ENCODE measurements at regions not wholly inside any gene's neighbourhood (a gene's known extent, or its start where the extent isn't known, plus 50 kb on each side); places are given as distances from the start of the nearest gene placed in this dataset.

- in situ Hi-C loops (cut with MboI; ENCODE audit: low sequenced_read_pairs, unreplicated experiment), result loop anchor here (10.0 to 25.0 kb wide), 3 partner anchors 758 to 995 kb away; no protein-coding TSS in a partner anchor
These were observed 59.2 kb upstream of the USP47 start for GRCh38 chr11:11782532-11783110.

GRCh38 chr11:11780858-11781257 is 60.9 kb upstream of the USP47 start:
- in situ Hi-C loops (cut with MboI; ENCODE audit: low sequenced_read_pairs, unreplicated experiment), result loop anchor here (10.0 to 25.0 kb wide), 3 partner anchors 756 to 994 kb away; no protein-coding TSS in a partner anchor

More at GRCh38 chr11:11782532-11783110, 59.2 kb upstream of the USP47 start:
- no peak for DNase-seq (ENCODE audit: low spot score)
- TF ChIP-seq CTCF (IDR thresholded peaks at IDR 0.05; ENCODE audit: borderline replicate concordance, control extremely low read depth, extremely low read depth, insufficient read depth, missing control alignments), result no peak

GRCh38 chr11:11779975-11780374 is 61.8 kb upstream of the USP47 start:
- in situ Hi-C loops (cut with MboI; ENCODE audit: low sequenced_read_pairs, unreplicated experiment), result loop anchor here (10.0 to 25.0 kb wide), 3 partner anchors 755 to 993 kb away; no protein-coding TSS in a partner anchor
- DNase-seq (ENCODE audit: low spot score), result no peak
- TF ChIP-seq CTCF (IDR thresholded peaks at IDR 0.05; ENCODE audit: borderline replicate concordance, control extremely low read depth, extremely low read depth, insufficient read depth, missing control alignments), result no peak

More at GRCh38 chr11:11780858-11781257, 60.9 kb upstream of the USP47 start:
- DNase-seq (ENCODE audit: low spot score), result no peak
- TF ChIP-seq CTCF (IDR thresholded peaks at IDR 0.05; ENCODE audit: borderline replicate concordance, control extremely low read depth, extremely low read depth, insufficient read depth, missing control alignments), result no peak

- no peak for TF ChIP-seq CTCF (IDR thresholded peaks at IDR 0.05; ENCODE audit: borderline replicate concordance, control extremely low read depth, extremely low read depth, insufficient read depth, missing control alignments)
- in situ Hi-C loops (cut with MboI; ENCODE audit: low sequenced_read_pairs, unreplicated experiment), result loop anchor here (25.0 kb wide), 2 partner anchors 841 to 991 kb away; no protein-coding TSS in a partner anchor
- DNase-seq (ENCODE audit: low spot score), result no peak
These were observed 63.9 kb upstream of the USP47 start for GRCh38 chr11:11777897-11778296.

GRCh38 chr11:11776714-11777113 is 65.1 kb upstream of the USP47 start:
- DNase-seq (ENCODE audit: low spot score), result no peak
- in situ Hi-C loops (cut with MboI; ENCODE audit: low sequenced_read_pairs, unreplicated experiment), result loop anchor here (25.0 kb wide), 2 partner anchors 839 to 989 kb away; no protein-coding TSS in a partner anchor
- TF ChIP-seq CTCF (IDR thresholded peaks at IDR 0.05; ENCODE audit: borderline replicate concordance, control extremely low read depth, extremely low read depth, insufficient read depth, missing control alignments), result no peak

- no peak for DNase-seq (ENCODE audit: low spot score)
- no peak for TF ChIP-seq CTCF (IDR thresholded peaks at IDR 0.05; ENCODE audit: borderline replicate concordance, control extremely low read depth, extremely low read depth, insufficient read depth, missing control alignments)
- in situ Hi-C loops (cut with MboI; ENCODE audit: low sequenced_read_pairs, unreplicated experiment), result loop anchor here (25.0 kb wide), 2 partner anchors 838 to 988 kb away; no protein-coding TSS in a partner anchor
These were observed 66.8 kb upstream of the USP47 start for GRCh38 chr11:11774928-11775327.
